ENCODE measurements at regions not wholly inside any gene's neighbourhood (a gene's known extent, or its start where the extent isn't known, plus 50 kb on each side); places are given as distances from the start of the nearest gene placed in this dataset.

DNA sequence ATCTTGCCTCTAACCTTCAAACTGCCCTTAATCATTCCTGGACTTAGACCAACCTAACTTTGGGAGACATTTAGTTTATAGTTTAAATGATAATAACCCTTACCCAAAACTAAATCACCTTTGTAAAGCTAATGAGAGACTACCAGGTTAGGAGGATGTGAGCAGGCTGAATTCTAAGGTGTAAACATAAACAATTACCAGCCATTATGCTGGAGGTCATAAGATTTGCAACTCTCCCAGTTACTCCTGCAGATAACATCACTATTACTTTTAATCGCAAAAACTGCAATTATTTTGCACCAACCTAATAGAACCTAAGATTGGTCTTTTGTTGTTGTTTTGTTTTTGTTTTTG is 86.5 kb upstream of the MSH6 start:
- TF ChIP-seq, protein P1, sequence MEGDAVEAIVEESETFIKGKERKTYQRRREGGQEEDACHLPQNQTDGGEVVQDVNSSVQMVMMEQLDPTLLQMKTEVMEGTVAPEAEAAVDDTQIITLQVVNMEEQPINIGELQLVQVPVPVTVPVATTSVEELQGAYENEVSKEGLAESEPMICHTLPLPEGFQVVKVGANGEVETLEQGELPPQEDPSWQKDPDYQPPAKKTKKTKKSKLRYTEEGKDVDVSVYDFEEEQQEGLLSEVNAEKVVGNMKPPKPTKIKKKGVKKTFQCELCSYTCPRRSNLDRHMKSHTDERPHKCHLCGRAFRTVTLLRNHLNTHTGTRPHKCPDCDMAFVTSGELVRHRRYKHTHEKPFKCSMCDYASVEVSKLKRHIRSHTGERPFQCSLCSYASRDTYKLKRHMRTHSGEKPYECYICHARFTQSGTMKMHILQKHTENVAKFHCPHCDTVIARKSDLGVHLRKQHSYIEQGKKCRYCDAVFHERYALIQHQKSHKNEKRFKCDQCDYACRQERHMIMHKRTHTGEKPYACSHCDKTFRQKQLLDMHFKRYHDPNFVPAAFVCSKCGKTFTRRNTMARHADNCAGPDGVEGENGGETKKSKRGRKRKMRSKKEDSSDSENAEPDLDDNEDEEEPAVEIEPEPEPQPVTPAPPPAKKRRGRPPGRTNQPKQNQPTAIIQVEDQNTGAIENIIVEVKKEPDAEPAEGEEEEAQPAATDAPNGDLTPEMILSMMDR (IDR thresholded peaks at IDR 0.05) = no peak
- no peak for TF ChIP-seq POLR2A (IDR thresholded peaks at IDR 0.05)
